HepG2 (cell line): ENCODE measurements at regions not wholly inside any gene's neighbourhood (a gene's known extent, or its start where the extent isn't known, plus 50 kb on each side); places are given as distances from the start of the nearest gene placed in this dataset.

Source experiments
- ATAC-seq: fragments of 200-7000 bp; cut with Tn5 transposase; 3 replicates; pipeline ENCODE4 v1.9.1; 2020; ENCODE audit warnings: mild to moderate bottlenecking, moderate library complexity
- BruUV-seq: library from RNA; stranded (reverse); fragments of 400-500 nt; replicated peaks from 2 replicates; lab custom pipeline; 2021; lab: Mats Ljungman, UMichigan
- CTCF ChIA-PET: fragments of 300-600 bp; formaldehyde crosslinking; extraction: SDS; loops from one replicate; lab custom pipeline; 2021; ENCODE audit warnings: low total read pairs, inconsistent platforms, low intra/inter-chr PET ratio; lab: Yijun Ruan, JAX
- POLR2A ChIA-PET: fragments of 350-600 bp; sonication (Branson Sonifier 250); formaldehyde crosslinking; loops from one replicate; lab custom pipeline; 2020; ENCODE audit warnings: antibody characterized with exemption, inconsistent platforms; lab: Yijun Ruan, JAX
- DNase-seq: peaks from one replicate; pipeline ENCODE4 v3.0.0-alpha.2; 2015; ENCODE audit warnings: low spot score
- FAIRE-seq: peaks from 3 replicates; lab custom pipeline; 2011; peaks lifted over from hg19 to GRCh38; lab: Jason Lieb, UNC
- H2AFZ ChIP-seq: one replicate; pipeline ENCODE4 v1.6.1; 2011; ENCODE audit warnings: low read length, inconsistent platforms
- H3K27ac ChIP-seq: fragments of 300-600 bp; 3 replicates; pipeline ENCODE4 v1.8.0; 2011; ENCODE audit warnings: mixed run types, mild to moderate bottlenecking, mixed read lengths, low read length, inconsistent platforms; ENCODE audit not compliant: insufficient read depth; ENCODE audit errors: extremely low read length
- H3K27me3 ChIP-seq, 2 experiments: fragments of 200-600 bp in 1 of 2; 2 replicates in 1 of 2; 3 replicates in 1 of 2; pipeline versions ENCODE4 v1.6.0 to v1.8.0; 2011; ENCODE audit warnings: low read length in 2 of 2, mild to moderate bottlenecking in 2 of 2, moderate library complexity in 2 of 2, inconsistent platforms in 1 of 2; ENCODE audit not compliant: insufficient read depth in 2 of 2, control insufficient read depth in 1 of 2
- H3K36me3 ChIP-seq, 2 experiments: fragments of 200-600 bp in 1 of 2; replicated peaks in 1 of 2; 2 replicates in 1 of 2; 3 replicates in 1 of 2; pipeline versions ENCODE4 v1.5.1 to v1.8.0; 2011; ENCODE audit warnings: low read length in 2 of 2, inconsistent platforms in 1 of 2; ENCODE audit not compliant: insufficient read depth in 2 of 2, control insufficient read depth in 1 of 2
- H3K4me1 ChIP-seq: 2 replicates; pipeline ENCODE4 v1.5.1; 2012; ENCODE audit warnings: low read length, inconsistent platforms; ENCODE audit not compliant: insufficient read depth
- H3K4me2 ChIP-seq: 2 replicates; pipeline ENCODE4 v1.6.0; 2011; ENCODE audit warnings: low read depth, low read length, inconsistent platforms
- H3K4me3 ChIP-seq, 3 experiments: fragments of 200-600 bp in 1 of 3; sonication (generic), shearing (Covaris generic) in 1 of 3; replicated peaks in 1 of 3; 2 replicates each; pipeline ENCODE4 v1.5.1; 2011 to 2016; ENCODE audit warnings: low read length in 3 of 3, inconsistent platforms in 2 of 3, low read depth in 2 of 3, mild to moderate bottlenecking in 2 of 3, control low read depth in 1 of 3, mixed read lengths in 1 of 3; ENCODE audit not compliant: insufficient read depth in 1 of 3
- H3K79me2 ChIP-seq: one replicate; pipeline ENCODE4 v1.6.1; 2011; ENCODE audit warnings: low read length, inconsistent platforms; ENCODE audit not compliant: insufficient read depth
- H3K9ac ChIP-seq: 2 replicates; pipeline ENCODE4 v1.6.0; 2011; ENCODE audit warnings: mild to moderate bottlenecking, low read depth, low read length, inconsistent platforms; ENCODE audit not compliant: insufficient read depth
- H3K9me3 ChIP-seq: 2 replicates; pipeline ENCODE4 v1.5.1; 2012; ENCODE audit warnings: mild to moderate bottlenecking, low read length
- H4K20me1 ChIP-seq: 2 replicates; pipeline ENCODE4 v1.6.0; 2011; ENCODE audit warnings: inconsistent platforms, mild to moderate bottlenecking, low read length, moderate library complexity; ENCODE audit not compliant: insufficient read depth
- CBX2 ChIP-seq, 2 experiments: fragments of 200-600 bp in 1 of 2; sonication (generic); formaldehyde crosslinking in 1 of 2; IDR thresholded peaks; 2 replicates each; pipeline versions ENCODE4 v1.7.0 to v1.8.1; 2018 to 2022; ENCODE audit warnings: low read depth in 2 of 2, low read length in 1 of 2, mild to moderate bottlenecking in 1 of 2, missing genetic modification reagents in 1 of 2
- MAFF ChIP-seq: IDR thresholded peaks from 2 replicates; pipeline ENCODE4 v1.6.1; 2011; ENCODE audit warnings: low read depth, low read length, improper control_type of control experiment
- MAFK ChIP-seq, 2 experiments: IDR thresholded peaks in 1 of 2; conservative IDR thresholded peaks in 1 of 2; 2 replicates each; pipeline ENCODE4 v1.6.1; 2011; ENCODE audit warnings: improper control_type of control experiment in 2 of 2, low read length in 2 of 2
- SIN3A ChIP-seq: IDR thresholded peaks from 2 replicates; pipeline ENCODE4 v1.6.1; 2011; ENCODE audit warnings: low read depth, mild to moderate bottlenecking, control low read depth, low read length, borderline replicate concordance
- WGBS: methylation state at CpG from one replicate; pipeline ENCODE4 v1.1.6; 2017; ENCODE audit warnings: low lambda C conversion rate; 5-methylcytosine and 5-hydroxymethylcytosine counted together
- in situ Hi-C: cut with HindIII; loops from 2 replicates; pipeline ENCODE4 v1.10.0; 2017; ENCODE audit warnings: low pct_unique_long_range_greater_than_20kb; ENCODE audit not compliant: extremely low pct_ligation_motif_present
- intact Hi-C: fragments of 100-400 bp; cut with micrococcal nuclease; formaldehyde crosslinking; loops from one replicate; pipeline ENCODE4 v1.10.0; 2022; ENCODE audit not compliant: unreplicated experiment
- TF ChIP-seq, protein P1 (sequence below): sonication (generic); formaldehyde crosslinking; IDR thresholded peaks from 2 replicates; pipeline ENCODE4 v1.5.0; 2020; ENCODE audit warnings: mild to moderate bottlenecking, missing genetic modification reagents
- TF ChIP-seq, protein P2 (sequence below): sonication (generic); formaldehyde crosslinking; IDR thresholded peaks from 2 replicates; pipeline ENCODE4 v1.5.1; 2020; ENCODE audit warnings: mild to moderate bottlenecking, missing genetic modification reagents

DNA sequence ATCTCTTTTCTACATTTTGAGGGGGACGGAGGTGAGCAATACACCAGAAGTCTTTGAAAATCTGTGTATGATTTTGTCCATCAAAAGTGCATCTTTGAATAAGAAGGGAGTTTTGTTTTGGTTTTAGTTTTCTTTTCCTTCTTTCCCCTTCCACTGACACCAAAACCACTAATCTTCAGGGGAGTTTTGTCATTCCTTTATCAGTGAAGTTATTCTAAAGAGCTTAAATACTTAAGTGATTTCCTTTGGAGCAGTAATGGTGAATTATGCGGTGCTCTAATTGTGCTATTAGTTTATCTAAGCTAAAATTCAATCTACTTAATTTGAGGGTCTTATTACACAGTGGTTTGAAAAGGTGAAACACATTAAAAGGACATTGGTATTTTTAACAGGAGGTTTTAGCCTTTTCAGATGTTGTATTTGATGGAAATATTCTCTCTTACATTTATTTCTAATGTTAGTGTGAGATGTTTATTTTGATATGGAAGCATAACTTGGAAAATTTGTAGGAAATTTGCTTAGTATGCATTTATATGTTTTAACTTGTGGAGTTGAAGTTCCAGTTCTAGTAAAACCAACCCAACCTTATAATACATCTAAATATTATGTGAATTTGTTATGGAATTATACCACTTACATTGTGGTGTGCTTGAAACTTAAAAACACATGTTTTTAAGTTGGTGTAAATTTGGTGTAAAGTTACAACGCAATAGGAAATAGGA, 124.9 kb downstream of the PCDH7 start:
- ATAC-seq, result no peak
- 4% methylated on average over 3 of the region's 3 CpGs for WGBS
- CTCF ChIA-PET, result no interaction called here
- no peak for FAIRE-seq
- no peaks in the 10 kb centered on the region for H3K9me3 ChIP-seq
- intact Hi-C loops, result no loop called here
- no peaks in the 10 kb centered on the region for H4K20me1 ChIP-seq
- no peaks in the 10 kb centered on the region for H3K27me3 ChIP-seq
- no peak overlapping the region for H2AFZ ChIP-seq
- H3K9ac ChIP-seq, result no peak overlapping the region
- TF ChIP-seq SIN3A (no peak), CBX2 (IDR thresholded peaks at IDR 0.05; ENCODE audit: low read depth, low read length) (no peak), CBX2 (CRISPR knock-in tag; IDR thresholded peaks at IDR 0.05; ENCODE audit: low read depth) (no peak), MAFK (conservative IDR thresholded peaks at IDR 0.05 in 1 of 2, IDR thresholded peaks at IDR 0.05 in 1 of 2; ENCODE audit: low read length in 2 of 2) (peak; percentile 62 to 90), MAFF (peak; percentile 84)
- TF ChIP-seq, protein P1, sequence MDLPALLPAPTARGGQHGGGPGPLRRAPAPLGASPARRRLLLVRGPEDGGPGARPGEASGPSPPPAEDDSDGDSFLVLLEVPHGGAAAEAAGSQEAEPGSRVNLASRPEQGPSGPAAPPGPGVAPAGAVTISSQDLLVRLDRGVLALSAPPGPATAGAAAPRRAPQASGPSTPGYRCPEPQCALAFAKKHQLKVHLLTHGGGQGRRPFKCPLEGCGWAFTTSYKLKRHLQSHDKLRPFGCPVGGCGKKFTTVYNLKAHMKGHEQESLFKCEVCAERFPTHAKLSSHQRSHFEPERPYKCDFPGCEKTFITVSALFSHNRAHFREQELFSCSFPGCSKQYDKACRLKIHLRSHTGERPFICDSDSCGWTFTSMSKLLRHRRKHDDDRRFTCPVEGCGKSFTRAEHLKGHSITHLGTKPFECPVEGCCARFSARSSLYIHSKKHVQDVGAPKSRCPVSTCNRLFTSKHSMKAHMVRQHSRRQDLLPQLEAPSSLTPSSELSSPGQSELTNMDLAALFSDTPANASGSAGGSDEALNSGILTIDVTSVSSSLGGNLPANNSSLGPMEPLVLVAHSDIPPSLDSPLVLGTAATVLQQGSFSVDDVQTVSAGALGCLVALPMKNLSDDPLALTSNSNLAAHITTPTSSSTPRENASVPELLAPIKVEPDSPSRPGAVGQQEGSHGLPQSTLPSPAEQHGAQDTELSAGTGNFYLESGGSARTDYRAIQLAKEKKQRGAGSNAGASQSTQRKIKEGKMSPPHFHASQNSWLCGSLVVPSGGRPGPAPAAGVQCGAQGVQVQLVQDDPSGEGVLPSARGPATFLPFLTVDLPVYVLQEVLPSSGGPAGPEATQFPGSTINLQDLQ (CRISPR knock-in tag), result no peak
- TF ChIP-seq, protein P2, sequence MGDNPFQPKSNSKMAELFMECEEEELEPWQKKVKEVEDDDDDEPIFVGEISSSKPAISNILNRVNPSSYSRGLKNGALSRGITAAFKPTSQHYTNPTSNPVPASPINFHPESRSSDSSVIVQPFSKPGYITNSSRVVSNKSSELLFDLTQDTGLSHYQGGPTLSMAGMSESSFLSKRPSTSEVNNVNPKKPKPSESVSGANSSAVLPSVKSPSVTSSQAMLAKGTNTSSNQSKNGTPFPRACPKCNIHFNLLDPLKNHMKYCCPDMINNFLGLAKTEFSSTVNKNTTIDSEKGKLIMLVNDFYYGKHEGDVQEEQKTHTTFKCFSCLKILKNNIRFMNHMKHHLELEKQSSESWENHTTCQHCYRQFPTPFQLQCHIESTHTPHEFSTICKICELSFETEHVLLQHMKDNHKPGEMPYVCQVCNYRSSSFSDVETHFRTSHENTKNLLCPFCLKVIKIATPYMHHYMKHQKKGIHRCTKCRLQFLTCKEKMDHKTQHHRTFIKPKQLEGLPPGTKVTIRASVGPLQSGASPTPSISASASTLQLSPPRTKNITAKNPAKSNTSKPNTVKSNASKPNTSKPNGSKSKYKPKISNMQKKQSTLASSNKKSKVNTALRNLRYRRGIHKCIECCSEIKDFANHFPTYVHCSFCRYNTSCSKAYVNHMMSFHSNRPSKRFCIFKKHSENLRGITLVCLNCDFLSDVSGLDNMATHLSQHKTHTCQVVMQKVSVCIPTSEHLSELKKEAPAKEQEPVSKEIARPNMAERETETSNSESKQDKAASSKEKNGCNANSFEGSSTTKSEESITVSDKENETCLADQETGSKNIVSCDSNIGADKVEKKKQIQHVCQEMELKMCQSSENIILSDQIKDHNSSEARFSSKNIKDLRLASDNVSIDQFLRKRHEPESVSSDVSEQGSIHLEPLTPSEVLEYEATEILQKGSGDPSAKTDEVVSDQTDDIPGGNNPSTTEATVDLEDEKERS (CRISPR knock-in tag), result no peak
- no peaks in the 10 kb centered on the region for H3K79me2 ChIP-seq
- no TSS peak for BruUV-seq
- no peak overlapping the region for H3K27ac ChIP-seq
- no peak overlapping the region for H3K4me3 ChIP-seq
- no peak overlapping the region for H3K4me2 ChIP-seq
- POLR2A ChIA-PET, result no interaction called here
- no peaks in the 10 kb centered on the region for H3K4me1 ChIP-seq
- no peaks in the 10 kb centered on the region for H3K36me3 ChIP-seq
- in situ Hi-C loops, result no loop called here
- DNase-seq, result no peak
